ENCODE measurements at regions not wholly inside any gene's neighbourhood (a gene's known extent, or its start where the extent isn't known, plus 50 kb on each side); places are given as distances from the start of the nearest gene placed in this dataset.

DNA sequence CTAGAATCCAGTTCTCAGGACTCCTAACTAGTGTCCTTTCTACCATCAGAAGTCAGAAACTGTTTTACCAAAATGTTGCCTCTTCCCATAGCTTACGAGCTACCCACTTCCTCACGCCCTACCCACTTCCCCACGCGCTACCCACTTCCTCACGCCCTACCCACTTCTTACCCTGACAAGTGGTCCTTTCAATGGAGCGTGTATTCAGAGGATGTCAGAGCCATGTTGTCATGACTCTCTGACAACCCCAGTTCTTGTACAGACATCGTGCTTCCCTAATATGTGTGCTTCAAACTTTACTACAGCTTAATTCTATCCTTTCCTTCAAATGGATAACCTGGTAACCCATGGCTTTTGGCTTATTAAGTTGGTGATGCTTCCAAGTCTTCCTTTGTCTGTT, 84.8 kb upstream of the PHF14 start:
- Histone ChIP-seq H2BK15ac (ENCODE audit: low read depth, low read length) (no peak overlapping the region), H4K5ac (ENCODE audit: insufficient read length, low read depth, low read length) (no peak overlapping the region), H4K20me1 (ENCODE audit: control insufficient read depth, insufficient read depth, insufficient read length) (no peaks in the 10 kb centered on the region), H3K27ac (ENCODE audit: insufficient read length, low read depth, low read length) (no peak overlapping the region), H2BK20ac (ENCODE audit: low read depth, low read length, poor library complexity, severe bottlenecking) (no peak overlapping the region), H3K4ac (ENCODE audit: low read depth, low read length) (no peak overlapping the region), H3T11ph (ENCODE audit: low read length) (no peak overlapping the region), H3K4me2 (ENCODE audit: insufficient read depth, insufficient read length, low read length) (no peak overlapping the region), H3K9me3 (ENCODE audit: control insufficient read depth, low read depth, low read length) (no peaks in the 10 kb centered on the region), H3K18ac (ENCODE audit: insufficient read length, low read depth, low read length) (no peak overlapping the region), H3K79me2 (ENCODE audit: insufficient read depth, low read length) (no peaks in the 10 kb centered on the region), H4K91ac (ENCODE audit: insufficient read length, low read depth, low read length) (no peak overlapping the region), H2BK120ac (ENCODE audit: low read depth, low read length, poor library complexity, severe bottlenecking) (no peak overlapping the region), H3K23ac (ENCODE audit: insufficient read length, low read depth, low read length) (no peak overlapping the region), H3K14ac (ENCODE audit: insufficient read depth, low read length) (no peak overlapping the region), H2AK5ac (ENCODE audit: insufficient read length, low read length) (no peak overlapping the region), H3K79me1 (ENCODE audit: insufficient read depth, low read depth, low read length, poor library complexity, severe bottlenecking) (no peaks in the 10 kb centered on the region), H3K56ac (ENCODE audit: insufficient read length, low read depth, low read length) (no peak overlapping the region), H3K4me1 (ENCODE audit: insufficient read depth, low read length) (peaks cover 4% of the 10 kb centered on the region; the same call in 1 of the 2 replicates), H2AFZ (ENCODE audit: low read length) (no peak overlapping the region), H4K8ac (replicated peaks; ENCODE audit: insufficient read length, low read depth, low read length) (no peak overlapping the region), H2BK12ac (ENCODE audit: insufficient read length, low read depth, low read length) (no peak overlapping the region), H3K9ac (ENCODE audit: extremely low read depth, insufficient read length, low read length) (no peak overlapping the region), H3K27me3 (ENCODE audit: insufficient read depth, low read length) (no peaks in the 10 kb centered on the region), H2BK5ac (ENCODE audit: insufficient read length, low read length) (no peak overlapping the region), H3K23me2 (ENCODE audit: insufficient read length, low read depth, low read length, poor library complexity, severe bottlenecking) (no peaks in the 10 kb centered on the region)
- Mint-ChIP-seq H3K36me3 (ENCODE audit: insufficient read depth in 1 of 3, low read depth in 3 of 3) (no peaks in the 10 kb centered on the region), H3K27ac (no peak overlapping the region), H3K4me1 (peaks cover 3 to 5% of the 10 kb centered on the region in 2 experiments; a peak in 1 of 4 replicates), H3K9me3 (no peaks in the 10 kb centered on the region; a peak in 1 of 5 replicates), H3K27me3 (ENCODE audit: low read depth) (no peaks in the 10 kb centered on the region), H3K4me3 (no peak overlapping the region)
- TF ChIP-seq, protein P1, sequence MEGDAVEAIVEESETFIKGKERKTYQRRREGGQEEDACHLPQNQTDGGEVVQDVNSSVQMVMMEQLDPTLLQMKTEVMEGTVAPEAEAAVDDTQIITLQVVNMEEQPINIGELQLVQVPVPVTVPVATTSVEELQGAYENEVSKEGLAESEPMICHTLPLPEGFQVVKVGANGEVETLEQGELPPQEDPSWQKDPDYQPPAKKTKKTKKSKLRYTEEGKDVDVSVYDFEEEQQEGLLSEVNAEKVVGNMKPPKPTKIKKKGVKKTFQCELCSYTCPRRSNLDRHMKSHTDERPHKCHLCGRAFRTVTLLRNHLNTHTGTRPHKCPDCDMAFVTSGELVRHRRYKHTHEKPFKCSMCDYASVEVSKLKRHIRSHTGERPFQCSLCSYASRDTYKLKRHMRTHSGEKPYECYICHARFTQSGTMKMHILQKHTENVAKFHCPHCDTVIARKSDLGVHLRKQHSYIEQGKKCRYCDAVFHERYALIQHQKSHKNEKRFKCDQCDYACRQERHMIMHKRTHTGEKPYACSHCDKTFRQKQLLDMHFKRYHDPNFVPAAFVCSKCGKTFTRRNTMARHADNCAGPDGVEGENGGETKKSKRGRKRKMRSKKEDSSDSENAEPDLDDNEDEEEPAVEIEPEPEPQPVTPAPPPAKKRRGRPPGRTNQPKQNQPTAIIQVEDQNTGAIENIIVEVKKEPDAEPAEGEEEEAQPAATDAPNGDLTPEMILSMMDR (conservative IDR thresholded peaks at IDR 0.05) = no peak
- no CpG with 5 or more reads among the region's 7 CpGs for WGBS (ENCODE audit: extremely low coverage, insufficient read length, low lambda C conversion rate)
- no peak for DNase-seq

Measured in H9 (cell line).